Right lobe of liver (tissue), 6 donors: ENCODE measurements at regions not wholly inside any gene's neighbourhood (a gene's known extent, or its start where the extent isn't known, plus 50 kb on each side); places are given as distances from the start of the nearest gene placed in this dataset.

Experiments used
- ATAC-seq, 4 donors: fragments of 200-7000 bp; cut with Tn5 transposase; one replicate each; pipeline ENCODE4 v1.9.1; 2020; ENCODE audit warnings: mild to moderate bottlenecking in 4 of 4, moderate library complexity in 4 of 4
- DNase-seq, 3 donors: peaks; one replicate each; pipeline ENCODE4 v3.0.0-alpha.2; 2020
- H3K27ac ChIP-seq, 3 donors: fragments of 200-600 bp; one replicate each; pipeline ENCODE4 v1.8.0; 2022
- H3K27me3 ChIP-seq, 2 donors: fragments of 200-600 bp; one replicate each; pipeline ENCODE4 v1.8.0; 2022
- H3K36me3 ChIP-seq, 4 donors: fragments of 200-600 bp; sonication (generic) in 1 of 4; one replicate each; pipeline versions ENCODE4 v1.5.1 to v1.8.0; 2017 to 2022; ENCODE audit warnings: control low read depth in 1 of 4
- H3K4me1 ChIP-seq, 4 donors: fragments of 200-600 bp; sonication (generic) in 1 of 4; one replicate each; pipeline versions ENCODE4 v1.5.1 to v1.8.0; 2017 to 2022; ENCODE audit warnings: control low read depth in 1 of 4
- H3K4me3 ChIP-seq, 3 donors: fragments of 200-600 bp; one replicate each; pipeline ENCODE4 v1.8.0; 2022
- H3K9me3 ChIP-seq, 4 donors: fragments of 200-600 bp; sonication (generic) in 1 of 4; one replicate each; pipeline versions ENCODE4 v1.5.1 to v1.8.0; 2017 to 2022; ENCODE audit warnings: control low read depth in 1 of 4
- POLR2A ChIP-seq: fragments of 450-650 bp; IDR thresholded peaks from one replicate; pipeline ENCODE4 v1.6.1; 2017; ENCODE audit warnings: antibody characterized with exemption, mild to moderate bottlenecking
- WGBS: methylation state at CpG from one replicate; pipeline ENCODE4 v1.1.6; 2018; ENCODE audit warnings: low coverage, low lambda C conversion rate; ENCODE audit not compliant: insufficient coverage; ENCODE audit errors: missing lambda C conversion rate; 5-methylcytosine and 5-hydroxymethylcytosine counted together
- intact Hi-C, 2 donors: fragments of 100-400 bp; cut with DNase I; formaldehyde crosslinking; loops; one replicate each; pipeline versions ENCODE4 v1.11.2 to v1.14.1; 2022
- TF ChIP-seq, protein P1 (sequence below), 4 donors: fragments of 200-600 bp in 3 of 4; fragments of 450-650 bp in 1 of 4; IDR thresholded peaks; one replicate each; pipeline versions ENCODE4 v1.5.1 to v1.8.0; 2016 to 2022; ENCODE audit warnings: antibody characterized with exemption in 4 of 4, mild to moderate bottlenecking in 2 of 4
- donor health status: DM: no; HTN: yes; CAD: no.
- donor health status: DM: no; HTN: no; CAD: no.
- donor health status: DM: no; HTN: no; CAD: no.
- donor health status: DM: no; HTN: yes; CAD: no.
- donor health status: DM: no; HTN: yes; CAD: no.

DNA sequence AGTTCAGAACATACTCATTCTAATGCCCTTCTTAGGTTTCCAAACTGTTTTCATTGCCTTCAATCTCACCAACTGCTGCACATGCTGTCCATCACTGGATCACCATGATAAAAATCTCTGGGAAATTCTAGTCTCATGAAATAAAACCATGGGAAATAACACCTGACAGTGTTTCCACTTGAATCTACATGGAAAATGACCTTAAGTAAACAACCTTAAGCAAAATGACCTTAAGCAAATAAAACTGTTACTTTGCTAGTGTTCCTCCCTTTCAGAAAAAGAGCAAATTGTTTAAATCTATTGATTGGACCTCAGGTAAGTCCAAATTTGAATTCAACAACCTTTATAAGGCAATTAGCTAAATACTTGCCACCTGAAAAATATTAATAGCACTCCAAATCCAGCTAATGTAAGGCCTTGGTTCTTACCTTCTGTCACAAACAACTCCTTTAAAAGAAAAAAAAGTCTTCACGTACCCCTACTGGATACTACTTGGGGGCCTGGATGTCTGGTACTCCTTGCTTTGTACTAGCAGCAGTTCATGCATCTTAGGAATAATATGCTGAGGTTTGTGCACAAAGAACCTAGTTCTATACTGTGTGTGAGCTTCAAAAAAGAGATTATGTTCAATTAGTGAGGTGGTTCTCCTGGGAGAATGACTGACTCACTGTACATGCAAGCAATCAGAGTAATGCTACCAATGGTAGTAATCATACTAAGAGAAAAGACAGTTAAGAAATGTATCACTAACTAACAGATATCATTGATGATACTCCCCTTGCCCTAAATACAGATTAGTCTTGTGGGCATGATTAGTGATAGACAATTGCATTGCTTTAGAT is 630.4 kb downstream of the PSAT1 start:
- Histone ChIP-seq H3K27me3 (no peaks in the 10 kb centered on the region), H3K4me3 (no peak overlapping the region), H3K9me3 (no peaks in the 10 kb centered on the region), H3K36me3 (no peaks in the 10 kb centered on the region), H3K4me1 (no peaks in the 10 kb centered on the region), H3K27ac (no peak overlapping the region)
- DNase-seq: no peak
- 88% methylated on average over 1 of the region's 1 CpG for WGBS
- no peak for TF ChIP-seq POLR2A
- TF ChIP-seq, protein P1, sequence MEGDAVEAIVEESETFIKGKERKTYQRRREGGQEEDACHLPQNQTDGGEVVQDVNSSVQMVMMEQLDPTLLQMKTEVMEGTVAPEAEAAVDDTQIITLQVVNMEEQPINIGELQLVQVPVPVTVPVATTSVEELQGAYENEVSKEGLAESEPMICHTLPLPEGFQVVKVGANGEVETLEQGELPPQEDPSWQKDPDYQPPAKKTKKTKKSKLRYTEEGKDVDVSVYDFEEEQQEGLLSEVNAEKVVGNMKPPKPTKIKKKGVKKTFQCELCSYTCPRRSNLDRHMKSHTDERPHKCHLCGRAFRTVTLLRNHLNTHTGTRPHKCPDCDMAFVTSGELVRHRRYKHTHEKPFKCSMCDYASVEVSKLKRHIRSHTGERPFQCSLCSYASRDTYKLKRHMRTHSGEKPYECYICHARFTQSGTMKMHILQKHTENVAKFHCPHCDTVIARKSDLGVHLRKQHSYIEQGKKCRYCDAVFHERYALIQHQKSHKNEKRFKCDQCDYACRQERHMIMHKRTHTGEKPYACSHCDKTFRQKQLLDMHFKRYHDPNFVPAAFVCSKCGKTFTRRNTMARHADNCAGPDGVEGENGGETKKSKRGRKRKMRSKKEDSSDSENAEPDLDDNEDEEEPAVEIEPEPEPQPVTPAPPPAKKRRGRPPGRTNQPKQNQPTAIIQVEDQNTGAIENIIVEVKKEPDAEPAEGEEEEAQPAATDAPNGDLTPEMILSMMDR (IDR thresholded peaks at IDR 0.05): no peak
- intact Hi-C loops: no loop called here
- no peak for ATAC-seq

DNA sequence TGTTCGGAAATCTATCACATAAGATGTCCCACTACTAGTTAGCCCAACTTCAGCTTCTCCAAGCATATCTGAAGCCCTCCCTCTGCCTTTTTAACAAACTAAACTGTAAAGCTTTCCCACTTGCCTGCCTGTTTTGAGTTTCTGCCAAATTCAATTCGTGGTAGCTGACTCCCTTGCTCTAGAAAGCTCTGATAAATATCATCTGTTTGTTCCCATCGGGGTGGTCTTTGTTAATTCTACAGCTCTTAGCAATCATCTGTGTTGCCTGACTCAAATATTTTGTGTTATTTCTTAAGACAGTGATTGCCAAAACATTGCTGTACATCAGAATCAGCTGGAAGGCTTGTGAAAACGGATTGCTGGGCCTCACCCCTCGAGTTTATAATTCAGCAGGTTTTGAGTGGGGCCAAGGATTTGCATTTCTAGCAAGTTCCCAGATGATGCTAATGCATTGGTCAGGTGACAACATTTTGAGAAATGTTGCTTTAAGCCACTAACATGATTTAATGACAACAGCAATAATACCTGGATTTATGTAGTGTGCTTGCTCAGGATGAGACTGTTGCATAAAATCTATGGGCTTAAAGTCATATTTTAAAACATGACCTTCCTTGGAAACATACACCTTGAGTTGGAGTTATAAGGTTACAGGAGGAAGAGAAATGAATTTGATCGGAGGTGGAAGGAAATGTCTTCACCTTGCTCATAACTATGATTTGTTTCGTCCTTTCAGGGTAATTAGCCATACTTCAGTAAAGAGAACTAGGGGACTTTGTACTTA is 631.9 kb downstream of the PSAT1 start:
- intact Hi-C loops: no loop called here
- WGBS: 45% methylated on average over 7 of the region's 7 CpGs
- Histone ChIP-seq H3K9me3 (no peaks in the 10 kb centered on the region), H3K4me1 (no peaks in the 10 kb centered on the region), H3K27me3 (no peaks in the 10 kb centered on the region), H3K27ac (no peak overlapping the region), H3K4me3 (no peak overlapping the region), H3K36me3 (no peaks in the 10 kb centered on the region)
- TF ChIP-seq, protein P1 (IDR thresholded peaks at IDR 0.05): no peak
- TF ChIP-seq POLR2A: no peak
- no peak for DNase-seq
- ATAC-seq: no peak

DNA sequence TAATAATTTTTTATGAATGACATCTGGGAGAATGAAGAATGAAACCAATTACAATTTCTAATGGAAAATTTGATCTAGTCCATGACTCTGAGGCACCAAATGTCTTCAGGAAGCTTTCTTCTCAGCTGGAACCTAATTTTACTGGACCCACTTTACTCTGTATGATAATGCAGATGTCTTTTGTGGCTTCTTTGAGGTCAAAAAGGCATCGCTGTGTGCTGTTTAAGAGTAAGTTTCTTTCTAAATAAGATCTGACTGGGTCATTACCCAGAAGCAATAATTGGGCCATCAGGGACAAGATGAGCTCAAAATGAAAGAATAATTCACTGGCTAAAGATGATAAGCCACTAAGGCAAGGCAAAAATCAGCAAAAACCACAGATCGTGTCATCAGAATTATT is 633.4 kb downstream of the PSAT1 start:
- WGBS: 64% methylated on average over 2 of the region's 2 CpGs
- H3K27me3 ChIP-seq: no peaks in the 10 kb centered on the region
- H3K4me3 ChIP-seq: no peak overlapping the region
- no peak for DNase-seq
- H3K9me3 ChIP-seq: no peaks in the 10 kb centered on the region
- intact Hi-C loops: no loop called here
- H3K36me3 ChIP-seq: no peaks in the 10 kb centered on the region
- ATAC-seq: no peak
- H3K27ac ChIP-seq: no peak overlapping the region
- TF ChIP-seq, protein P1 (IDR thresholded peaks at IDR 0.05): no peak
- no peak for TF ChIP-seq POLR2A
- H3K4me1 ChIP-seq: no peaks in the 10 kb centered on the region

DNA sequence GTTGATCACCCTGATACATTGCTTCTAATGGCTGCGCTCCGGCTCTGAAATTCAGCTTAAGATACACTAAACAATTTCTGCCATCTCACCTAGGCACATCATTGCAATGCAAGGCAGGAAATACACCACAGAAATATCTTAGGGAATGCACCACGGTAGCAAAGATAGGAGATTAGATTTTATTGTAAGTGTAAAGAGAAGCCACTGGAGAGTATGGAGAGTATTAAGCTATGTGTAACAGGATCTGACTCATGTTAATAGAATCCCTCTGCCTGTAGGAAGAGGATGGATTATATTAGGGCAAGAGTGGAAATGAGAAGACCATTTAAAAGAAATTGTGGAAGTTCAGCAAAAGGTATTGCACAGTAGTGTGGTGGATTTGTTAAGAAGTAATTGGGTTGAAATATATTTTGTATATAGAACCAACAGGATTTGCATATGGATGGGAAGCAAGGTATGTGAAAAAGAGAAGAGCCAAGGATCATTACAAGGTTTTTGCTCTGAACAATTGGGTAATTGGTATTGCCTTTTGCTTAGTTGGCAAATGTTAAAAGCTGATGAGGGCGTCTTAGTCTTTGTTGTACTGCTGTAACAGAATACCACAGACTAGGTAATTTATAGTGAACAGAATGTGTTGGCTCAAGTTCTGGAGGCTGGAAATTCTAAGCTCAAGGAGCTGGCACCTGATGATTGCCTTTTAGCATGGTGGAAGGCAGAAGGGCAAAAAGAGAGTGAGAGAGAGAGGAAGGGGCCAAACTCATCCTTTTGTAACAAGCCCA is 636.1 kb downstream of the PSAT1 start:
- intact Hi-C loops: no loop called here
- H3K36me3 ChIP-seq: no peaks in the 10 kb centered on the region
- H3K9me3 ChIP-seq: no peaks in the 10 kb centered on the region
- TF ChIP-seq, protein P1 (IDR thresholded peaks at IDR 0.05): no peak
- no peak for TF ChIP-seq POLR2A
- H3K4me1 ChIP-seq: no peaks in the 10 kb centered on the region
- ATAC-seq (no peak), DNase-seq (no peak)
- H3K4me3 ChIP-seq: no peak overlapping the region
- no peaks in the 10 kb centered on the region for H3K27me3 ChIP-seq
- 64% methylated on average over 4 of the region's 4 CpGs for WGBS
- H3K27ac ChIP-seq: no peak overlapping the region
